SIG-M5 treated with dmso at 0.1 percent for 504 hours (cell line): ENCODE measurements at regions not wholly inside any gene's neighbourhood (a gene's known extent, or its start where the extent isn't known, plus 50 kb on each side); places are given as distances from the start of the nearest gene placed in this dataset.
"Not testable (repeated sequence)": the region's sequence is repeated elsewhere in the genome, so short reads cannot be mapped to it uniquely, and the experiment has no call there.

ENCODE experiments used
- DNase-seq: peaks from one replicate; lab custom pipeline; 2025; ENCODE audit not compliant: unreplicated experiment; lab: John Stamatoyannopoulos, UW

DNA sequence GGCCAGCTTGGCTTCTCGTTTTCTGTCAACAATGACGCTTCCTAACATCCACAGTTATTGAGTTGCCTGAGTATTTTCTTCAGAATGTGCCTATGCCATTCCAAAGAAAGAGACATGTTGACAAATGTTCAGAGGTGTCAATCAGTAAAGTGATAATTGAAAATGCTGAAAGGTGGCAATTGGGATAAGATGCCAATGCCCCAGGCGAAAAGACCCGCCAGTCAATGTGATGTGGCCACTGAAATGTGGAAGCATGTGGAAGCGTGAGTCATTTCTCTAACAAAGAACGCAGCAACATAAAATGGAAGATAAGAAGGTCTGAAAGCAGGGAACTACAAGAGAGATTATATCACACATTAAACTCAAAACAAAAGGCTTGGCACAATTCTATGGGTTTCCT is 882.2 kb upstream of the SLC10A2 start:
- no peak for DNase-seq

DNA sequence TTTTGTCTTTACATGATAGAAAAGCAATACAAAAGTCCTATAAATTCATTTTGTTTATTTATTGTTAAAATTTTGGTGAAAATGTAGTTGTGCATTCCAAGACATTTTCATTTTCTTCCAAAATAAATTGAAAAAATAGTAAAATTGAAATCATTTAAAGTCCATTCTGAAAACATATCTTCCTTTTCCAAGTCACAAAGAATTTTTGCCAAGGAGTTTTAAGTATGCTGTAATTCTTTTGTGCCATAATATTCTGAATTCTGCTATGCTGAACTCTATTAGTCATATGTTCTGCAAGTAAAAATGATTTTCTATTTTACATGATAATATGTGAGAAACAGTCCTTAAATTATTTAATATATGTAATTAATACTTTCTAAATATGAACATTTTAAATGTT is 879.6 kb upstream of the SLC10A2 start:
- no peak for DNase-seq

DNA sequence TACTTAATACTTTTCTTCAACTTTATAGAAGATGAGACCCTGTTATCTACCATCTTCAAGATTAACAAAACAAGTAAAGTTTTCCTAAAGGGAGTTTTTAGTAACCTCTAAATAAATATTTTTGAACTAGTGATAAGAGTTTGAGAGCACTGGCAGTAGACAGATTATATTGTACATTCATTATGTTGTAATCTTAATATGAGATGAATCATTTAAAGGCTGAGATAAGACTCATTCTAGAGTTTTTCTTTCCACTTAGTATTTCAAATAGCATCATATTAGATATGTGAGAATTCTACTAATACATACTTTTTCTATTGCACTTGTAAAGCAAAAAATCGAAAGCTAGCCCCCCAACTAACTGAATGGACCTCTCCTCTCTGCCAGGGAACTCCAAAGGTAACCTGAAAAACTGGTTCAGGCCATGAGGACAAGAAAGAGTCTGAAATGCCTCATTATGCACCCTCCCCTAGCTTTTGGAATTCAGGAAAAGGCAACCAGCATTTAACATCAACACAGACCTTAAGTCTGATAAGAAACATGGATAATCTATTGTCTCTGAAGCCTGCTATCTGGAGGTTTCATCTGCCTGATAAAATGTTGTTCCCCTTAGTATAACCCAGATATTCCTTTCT is 875.4 kb upstream of the SLC10A2 start:
- no peak for DNase-seq

DNA sequence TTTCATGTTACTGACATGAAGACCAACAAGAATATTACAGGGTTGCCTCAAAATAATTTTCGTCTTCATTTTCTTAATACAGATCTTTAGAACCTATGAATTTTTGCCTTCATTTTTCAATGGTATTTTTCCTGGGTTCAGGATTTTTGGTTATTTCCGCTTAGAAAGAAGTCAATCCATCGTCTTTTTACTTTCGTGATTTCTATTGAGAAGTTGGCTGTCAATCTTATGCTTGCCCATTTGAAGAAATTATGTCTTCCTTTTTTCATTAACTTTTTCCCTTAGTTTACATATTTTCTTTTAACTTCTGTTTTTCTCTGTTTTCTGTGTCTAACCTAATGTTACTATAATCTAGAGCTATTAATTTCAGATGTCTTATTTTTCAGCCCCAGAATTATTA is 868.9 kb upstream of the SLC10A2 start:
- no peak for DNase-seq

DNA sequence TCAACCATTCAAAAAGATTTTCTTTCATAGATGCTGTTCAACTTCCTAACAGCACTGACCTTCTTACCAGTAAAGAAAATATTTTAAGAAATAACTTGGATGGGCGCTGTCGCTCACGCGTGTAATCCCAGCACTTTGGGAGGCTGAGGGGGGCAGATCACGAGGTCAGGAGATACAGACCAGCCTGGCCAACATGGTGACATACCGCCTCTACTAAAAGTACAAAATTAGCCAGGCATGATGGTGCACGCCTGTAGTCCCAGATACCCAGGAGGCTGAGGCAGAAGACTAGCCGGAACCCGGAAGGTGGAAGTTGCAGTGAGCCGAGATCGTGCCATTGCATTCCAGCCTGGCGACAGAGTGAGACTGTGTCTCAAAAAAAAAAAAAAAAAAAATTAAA is 865.7 kb upstream of the SLC10A2 start:
- no peak for DNase-seq

DNA sequence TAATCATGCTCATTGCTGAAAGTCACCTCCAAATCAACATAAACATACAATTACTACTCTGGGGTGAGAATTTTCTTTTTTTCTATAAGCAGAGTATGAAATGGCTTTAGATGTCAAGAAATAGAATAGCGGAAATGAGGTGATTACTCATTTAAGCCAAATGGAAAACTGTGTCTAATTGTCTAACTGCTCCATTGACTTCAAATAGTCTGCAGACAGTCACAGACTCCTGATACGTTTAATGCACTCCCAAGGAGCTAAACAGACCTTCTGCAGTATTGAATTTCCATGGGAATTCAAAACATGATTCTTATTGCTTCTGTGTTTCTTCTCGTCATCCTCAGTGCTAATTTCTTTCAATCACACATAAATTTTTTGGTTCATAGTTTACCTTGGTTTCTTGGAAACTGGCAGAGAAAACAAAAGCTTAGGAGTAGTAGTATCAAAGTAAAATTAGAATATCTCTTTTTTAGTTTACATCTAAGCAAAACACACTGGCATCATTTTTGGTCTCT is 865.2 kb upstream of the SLC10A2 start:
- DNase-seq: no peak

DNA sequence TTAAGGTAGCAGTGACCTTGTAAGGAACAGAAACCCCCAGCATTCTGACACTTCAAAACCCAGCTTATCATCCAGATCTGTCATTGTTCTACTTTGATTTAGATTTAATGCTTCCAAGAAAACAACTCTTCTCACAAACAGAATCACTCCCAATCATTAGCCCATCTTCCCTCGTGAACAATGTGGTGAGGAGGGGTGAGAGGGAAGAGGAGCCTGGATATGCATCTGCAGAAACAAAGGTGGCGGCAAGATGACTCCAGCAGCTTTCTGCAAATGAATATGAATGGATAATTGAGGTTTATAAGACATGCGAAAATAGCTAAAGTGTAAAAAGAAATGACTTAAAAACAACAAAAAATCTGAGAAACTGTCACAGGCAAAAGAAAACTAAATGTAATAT is 859.9 kb upstream of the SLC10A2 start:
- DNase-seq: no peak

DNA sequence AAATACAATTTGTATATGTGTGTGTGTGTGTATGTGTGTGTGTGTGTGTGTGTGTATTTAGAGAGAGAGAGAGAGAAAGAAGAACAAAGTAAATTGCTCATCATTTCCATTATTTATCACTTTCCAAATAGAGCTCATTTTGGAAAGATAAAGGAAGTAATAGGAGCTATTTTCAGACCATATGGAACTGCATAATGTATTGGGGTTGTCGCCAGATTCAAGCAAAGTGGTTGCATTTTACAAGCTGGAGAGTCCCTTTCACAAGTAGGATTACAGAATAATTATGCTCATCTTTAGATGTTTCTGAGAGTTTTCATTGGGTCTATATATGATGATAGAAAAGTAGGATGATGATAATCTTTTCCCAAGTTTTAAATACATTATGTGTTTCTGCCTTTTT is 842.7 kb upstream of the SLC10A2 start:
- DNase-seq: no peak

DNA sequence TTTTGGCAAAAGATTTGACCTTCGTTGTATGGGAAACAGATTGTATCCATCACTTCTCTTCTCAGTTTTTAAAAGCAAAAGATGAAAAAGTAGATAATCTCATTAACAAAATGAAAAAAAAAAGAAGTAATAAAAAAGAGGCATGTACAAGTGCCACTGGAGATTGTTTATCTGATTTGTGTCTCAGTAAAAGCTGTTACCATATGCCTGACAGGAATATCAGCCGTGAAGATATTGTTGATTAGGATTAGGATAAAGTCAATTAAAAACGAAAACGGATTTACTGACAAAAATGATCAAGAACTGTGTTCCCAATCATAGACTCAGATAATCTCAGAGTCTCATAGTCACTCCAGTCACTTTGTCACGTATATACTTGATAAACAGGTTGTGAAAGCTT is 842.1 kb upstream of the SLC10A2 start:
- DNase-seq: no peak

DNA sequence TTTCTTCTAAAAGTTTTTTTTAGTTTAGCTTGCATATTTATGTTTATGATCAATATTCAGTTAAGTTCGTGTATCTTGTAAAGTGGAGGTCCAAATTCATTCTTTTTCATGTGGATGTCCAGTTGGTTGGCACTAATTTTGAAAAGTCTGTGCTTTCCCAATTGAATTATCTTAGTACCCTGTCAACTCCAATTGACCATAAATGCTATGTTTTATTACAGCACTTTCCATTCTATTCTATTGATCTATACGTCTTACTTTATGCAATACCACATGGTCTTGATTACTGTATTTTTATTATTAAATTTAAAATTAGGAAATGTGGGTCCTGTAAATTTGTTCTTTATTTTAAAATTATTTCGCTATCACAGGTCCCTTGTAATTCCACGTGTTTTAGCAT is 837.6 kb upstream of the SLC10A2 start:
- DNase-seq: no peak

DNA sequence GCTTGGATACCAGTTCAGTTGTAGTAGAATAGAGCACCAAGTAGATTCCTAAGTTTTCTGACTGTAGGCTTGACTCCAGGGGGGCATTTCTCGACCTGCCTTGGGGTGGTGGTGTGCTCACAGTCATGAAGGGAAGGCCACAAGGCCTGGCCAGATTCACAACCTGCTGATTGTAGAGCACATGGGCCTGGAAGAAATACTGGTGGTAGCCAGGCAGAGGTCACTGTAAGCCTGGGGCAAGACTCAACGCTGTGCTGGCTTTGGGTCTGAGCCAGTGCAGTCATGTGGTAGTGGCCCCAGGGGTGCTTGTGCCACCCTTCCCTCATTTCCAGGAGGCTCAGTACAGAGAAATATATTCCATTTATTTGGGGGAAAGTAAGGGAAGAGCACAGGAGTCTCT is 832.3 kb upstream of the SLC10A2 start:
- DNase-seq: no peak

DNA sequence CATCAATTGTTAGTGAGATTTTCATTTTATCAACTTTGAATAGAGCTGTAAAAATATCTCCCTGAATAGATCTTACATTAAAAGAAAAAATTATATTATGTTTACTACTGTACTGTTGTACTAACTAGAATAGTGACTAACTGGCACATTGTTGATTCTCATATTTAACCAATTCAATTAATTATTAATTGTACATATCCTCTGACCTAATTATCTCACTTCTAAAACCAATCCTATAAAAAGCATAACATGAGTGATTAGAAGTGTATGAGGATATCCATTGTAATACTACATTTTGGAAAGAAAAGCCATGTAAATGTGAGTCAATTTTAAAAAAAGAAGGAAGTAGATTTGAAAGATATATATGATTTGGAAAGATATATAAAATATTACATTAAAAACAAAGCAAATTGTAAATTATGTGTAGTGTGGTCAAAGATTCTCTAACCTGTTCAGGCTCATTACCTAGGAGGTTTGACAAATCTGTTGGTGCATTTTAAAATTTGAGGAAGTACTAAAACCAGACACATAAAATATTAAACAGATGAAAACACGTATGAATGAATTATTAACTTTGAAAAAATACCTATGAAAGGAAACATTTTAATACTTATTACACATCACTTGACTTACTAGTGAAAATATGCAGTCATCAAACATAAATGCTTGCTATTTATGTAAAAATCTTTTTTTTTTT is 829.8 kb upstream of the SLC10A2 start:
- DNase-seq: no peak

DNA sequence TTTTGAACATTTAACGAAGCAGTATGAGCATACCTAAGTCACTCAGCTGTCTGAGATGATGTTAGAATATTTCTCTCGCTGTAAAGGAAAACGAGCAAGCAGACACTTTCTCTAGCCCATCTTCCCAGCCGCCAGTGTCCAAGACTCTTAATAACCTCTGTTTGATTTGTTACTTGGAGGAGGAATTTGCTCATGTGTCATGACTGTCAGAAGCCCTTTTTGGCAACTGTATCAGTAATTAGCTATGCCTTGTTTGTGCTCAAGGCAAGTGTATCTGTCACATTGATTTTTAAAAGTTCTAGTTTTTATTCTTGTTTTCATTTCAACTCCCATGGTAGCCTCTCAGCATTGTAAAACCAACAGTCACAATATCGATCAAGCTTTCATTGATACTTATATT is 828.4 kb upstream of the SLC10A2 start:
- DNase-seq: no peak

DNA sequence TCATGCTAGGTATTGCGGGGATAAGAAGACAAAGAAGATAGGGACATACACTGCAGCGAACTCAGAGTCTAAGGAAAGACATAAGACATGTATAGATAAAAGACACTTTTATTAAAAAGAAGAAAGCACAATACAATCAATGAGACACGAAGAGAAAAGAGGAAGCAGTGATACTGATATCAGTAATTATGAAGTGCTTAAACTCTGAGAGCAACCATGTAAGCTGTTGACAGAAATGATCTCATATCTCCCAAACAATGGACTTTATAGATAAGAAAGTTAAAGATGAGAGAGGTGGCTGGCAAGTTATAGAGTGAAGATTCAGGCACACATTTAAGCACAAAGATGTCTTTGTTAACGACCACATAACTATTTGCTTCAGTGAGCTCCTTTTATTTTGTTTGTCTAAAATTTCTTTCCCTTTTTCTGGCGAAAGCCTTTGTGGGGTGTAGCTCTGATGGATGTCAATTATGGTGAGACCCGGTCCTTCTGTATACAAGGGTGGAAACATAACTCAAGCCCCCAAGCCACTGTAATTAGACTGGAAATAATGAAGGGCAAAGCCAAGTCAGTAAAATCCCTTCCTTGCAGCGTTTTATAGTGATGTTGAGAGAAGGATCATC is 818.0 kb upstream of the SLC10A2 start:
- no peak for DNase-seq

DNA sequence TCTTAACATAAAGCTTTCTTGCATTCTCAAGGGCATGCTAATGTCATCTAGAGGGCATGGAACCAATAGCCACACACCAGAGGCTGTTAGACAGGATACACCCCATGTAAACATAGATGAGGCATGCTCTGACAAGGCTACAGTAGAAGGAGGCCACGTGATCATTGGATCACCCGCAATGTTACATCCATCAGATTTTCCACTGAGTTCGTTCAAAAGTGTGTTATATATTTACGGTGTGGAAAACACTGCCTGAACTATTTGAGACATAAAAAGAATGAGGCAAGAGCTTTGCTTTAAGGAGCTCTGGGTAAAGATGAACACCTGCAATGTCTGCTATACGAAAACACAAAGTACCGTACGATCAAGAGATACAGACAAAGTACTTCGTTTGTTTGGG is 817.5 kb upstream of the SLC10A2 start:
- no peak for DNase-seq

DNA sequence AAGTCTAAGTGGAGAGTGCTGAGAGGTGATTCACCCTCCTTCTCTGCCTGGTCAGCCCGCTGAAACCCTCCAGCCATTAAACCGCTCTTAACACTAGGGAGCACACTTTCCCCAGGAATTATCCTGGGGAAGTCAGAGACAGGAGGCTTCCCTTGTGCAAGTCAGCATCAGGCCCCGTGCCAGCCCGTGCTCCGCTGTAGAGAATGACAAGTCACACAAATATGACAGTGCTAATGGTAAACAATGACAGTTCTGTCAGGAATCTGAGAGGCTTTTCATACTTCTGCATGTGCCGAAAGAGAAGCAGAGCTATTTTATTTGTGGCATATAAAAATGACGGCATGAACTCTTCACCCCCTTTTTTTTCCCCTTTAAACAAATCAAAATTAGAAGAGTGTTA is 816.9 kb upstream of the SLC10A2 start:
- DNase-seq: peak; percentile 45

DNA sequence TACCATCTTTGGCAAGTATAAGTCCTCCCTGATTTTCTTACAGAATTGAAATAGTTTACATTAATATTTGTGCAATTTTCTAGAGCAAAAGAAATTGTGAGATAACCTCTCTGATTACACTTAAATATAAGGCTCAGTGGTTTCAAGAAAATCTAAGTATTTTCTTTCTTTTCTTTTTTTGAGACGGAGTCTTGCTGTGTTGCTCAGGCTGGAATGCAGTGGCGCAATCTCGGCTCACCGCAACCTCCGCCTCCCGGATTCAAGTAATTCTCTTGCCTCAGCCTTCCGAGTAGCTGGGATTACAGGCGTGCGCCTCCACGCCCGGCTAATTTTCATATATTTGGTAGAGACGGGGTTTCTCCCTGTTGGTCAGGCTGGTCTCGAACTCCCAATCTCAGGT is 813.9 kb upstream of the SLC10A2 start:
- not testable (repeated sequence) for DNase-seq

DNA sequence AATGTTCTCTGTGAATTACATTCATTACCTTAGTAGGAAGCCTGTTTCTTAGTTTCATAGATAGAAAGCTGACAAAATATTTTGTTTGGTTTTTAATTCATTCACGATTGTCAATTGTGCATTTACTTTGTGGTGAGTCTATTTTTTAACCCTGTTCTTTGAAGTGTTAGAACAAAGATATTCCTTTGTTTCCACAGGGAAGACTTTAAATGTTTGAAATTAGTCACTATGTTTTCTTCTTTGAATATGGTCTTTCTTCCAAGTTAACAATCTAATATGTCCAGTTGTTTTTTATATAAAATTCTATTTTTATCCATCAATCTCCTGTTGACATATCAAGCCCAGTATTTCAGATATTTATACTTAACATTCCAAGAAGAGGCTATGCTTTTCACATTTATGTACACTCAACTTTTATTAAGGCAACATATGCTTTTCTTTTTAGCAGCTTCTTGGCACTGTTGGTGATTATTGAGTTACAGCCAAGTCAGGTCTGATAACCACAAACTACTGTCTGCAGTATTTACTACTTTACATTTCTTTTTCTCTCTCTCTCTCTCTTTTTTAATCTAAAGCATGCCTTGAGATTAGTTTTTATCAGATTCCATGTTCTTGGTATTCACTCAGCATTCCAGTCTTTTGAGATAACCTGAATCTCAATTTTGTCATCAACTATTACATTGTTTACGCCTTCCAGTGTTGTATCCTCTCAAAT is 812.8 kb upstream of the SLC10A2 start:
- no peak for DNase-seq

DNA sequence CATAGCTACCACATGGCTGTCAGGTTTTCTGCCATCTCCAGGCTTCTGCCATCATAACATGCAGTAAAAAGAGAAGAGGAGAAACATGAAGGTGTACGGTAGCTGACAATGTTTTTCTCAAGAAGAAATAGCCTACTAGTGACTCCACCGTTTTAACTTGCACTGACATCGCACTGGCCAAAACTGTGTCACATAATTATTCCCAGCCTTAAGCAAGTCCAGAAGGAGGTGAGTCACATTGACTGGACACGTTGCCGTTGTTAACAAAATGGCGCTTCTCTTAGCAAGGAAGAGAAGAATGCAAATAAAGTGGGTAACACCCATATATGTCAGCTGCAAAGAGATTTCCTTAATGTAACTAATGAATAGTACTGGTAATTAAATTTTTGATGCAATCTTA is 810.4 kb upstream of the SLC10A2 start:
- DNase-seq: no peak

DNA sequence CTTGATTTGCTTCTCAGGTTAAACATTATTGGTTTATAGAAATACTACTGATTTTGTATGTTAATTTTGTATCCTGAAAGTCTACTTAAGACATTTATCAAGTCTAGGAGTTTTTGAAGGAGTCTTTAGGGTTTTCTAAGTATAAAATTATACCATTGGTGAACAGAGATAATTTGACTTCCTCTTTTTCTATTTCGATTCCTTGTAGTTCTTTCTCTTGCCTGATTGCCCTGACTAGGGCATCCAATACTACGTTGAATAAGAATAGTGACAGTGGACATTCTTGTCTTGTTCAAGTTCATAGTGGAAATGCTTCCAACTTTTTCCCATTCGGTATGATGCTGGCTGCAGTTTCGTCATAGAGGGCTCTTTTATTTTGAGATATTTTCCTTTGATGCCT is 807.5 kb upstream of the SLC10A2 start:
- no peak for DNase-seq

DNA sequence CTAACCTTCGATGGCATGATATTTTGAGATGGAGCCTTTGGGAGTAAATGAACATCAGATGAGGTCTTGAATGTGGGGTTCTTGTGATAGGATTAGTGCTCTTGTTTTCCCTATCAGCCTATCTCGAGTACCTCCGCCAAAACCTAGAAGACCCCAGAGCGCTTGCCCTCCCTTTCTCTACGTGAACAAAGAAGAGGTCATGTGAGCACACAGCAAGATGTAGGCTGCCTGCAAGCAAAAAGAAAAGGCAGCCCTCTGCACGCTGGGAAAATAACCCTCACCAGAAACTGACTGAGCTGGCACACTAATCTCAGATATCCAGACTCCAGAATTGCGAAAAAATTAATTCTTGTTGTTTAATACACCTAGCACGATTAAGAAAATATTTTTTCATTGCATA is 799.8 kb upstream of the SLC10A2 start:
- no peak for DNase-seq

DNA sequence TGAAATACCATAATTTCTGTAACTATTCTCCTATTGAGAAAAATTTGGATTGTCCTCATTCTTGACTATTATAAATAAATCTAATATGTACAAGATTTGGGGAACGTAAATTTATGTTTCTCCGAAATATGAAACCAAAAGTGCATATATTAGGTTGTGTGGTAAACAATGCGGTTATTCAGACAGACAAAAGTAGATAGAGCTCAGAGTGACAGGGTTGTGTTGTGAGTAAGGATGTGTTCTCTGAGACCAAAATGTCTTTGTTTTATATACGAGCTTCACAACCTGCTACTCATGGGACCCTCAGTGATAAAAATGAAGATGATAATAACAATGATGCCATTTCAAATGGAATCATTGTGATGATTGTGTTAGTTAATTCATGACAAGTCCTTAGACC is 796.3 kb upstream of the SLC10A2 start:
- DNase-seq: no peak
